H1 (cell line): ENCODE measurements at regions not wholly inside any gene's neighbourhood (a gene's known extent, or its start where the extent isn't known, plus 50 kb on each side); places are given as distances from the start of the nearest gene placed in this dataset.

ENCODE experiments used
- CTCF ChIA-PET: fragments of 300-600 bp; sonication (Branson Sonifier 250); formaldehyde crosslinking; loops from one replicate; lab custom pipeline; 2021; ENCODE audit not compliant: partially characterized antibody; lab: Charles Lee
- POLR2A ChIA-PET: fragments of 300-600 bp; sonication (Branson Sonifier 250); formaldehyde crosslinking; loops from one replicate; lab custom pipeline; 2021; ENCODE audit warnings: inconsistent platforms; ENCODE audit not compliant: partially characterized antibody; lab: Charles Lee
- DNase-seq, 2 experiments: peaks; one replicate each; pipeline versions ENCODE4 v3.0.0 to v3.0.0-alpha.2; 2010 to 2022; ENCODE audit warnings: low spot score in 2 of 2, low read depth in 1 of 2, mixed read lengths in 1 of 2
- FAIRE-seq: peaks from 2 replicates; lab custom pipeline; 2011; peaks lifted over from hg19 to GRCh38; lab: Jason Lieb, UNC
- H2AFZ ChIP-seq: 2 replicates; pipeline ENCODE4 v1.8.1; 2012; ENCODE audit warnings: low read length, inconsistent platforms
- H2AK5ac ChIP-seq: 2 replicates; pipeline ENCODE4 v1.6.1; 2013; ENCODE audit warnings: low read depth, low read length
- H2BK120ac ChIP-seq: replicated peaks from 2 replicates; pipeline ENCODE3; 2013; ENCODE audit warnings: low read depth, low read length, inconsistent platforms
- H2BK12ac ChIP-seq: 2 replicates; pipeline ENCODE4 v1.6.1; 2013; ENCODE audit warnings: low read depth, low read length
- H2BK15ac ChIP-seq: 2 replicates; pipeline ENCODE4 v1.6.1; 2013; ENCODE audit warnings: low read length
- H2BK20ac ChIP-seq: 2 replicates; pipeline ENCODE4 v1.6.1; 2013; ENCODE audit warnings: low read length
- H2BK5ac ChIP-seq: 2 replicates; pipeline ENCODE4 v1.6.1; 2013; ENCODE audit warnings: low read depth, low read length
- H3K14ac ChIP-seq: 2 replicates; pipeline ENCODE4 v1.6.1; 2013; ENCODE audit warnings: inconsistent platforms; ENCODE audit not compliant: insufficient read length
- H3K18ac ChIP-seq: 2 replicates; pipeline ENCODE4 v1.6.1; 2013; ENCODE audit warnings: low read length; ENCODE audit errors: extremely low read depth
- H3K23ac ChIP-seq: 2 replicates; pipeline ENCODE4 v1.6.1; 2013; ENCODE audit warnings: inconsistent platforms; ENCODE audit not compliant: insufficient read length
- H3K23me2 ChIP-seq: 2 replicates; pipeline ENCODE4 v1.6.1; 2013; ENCODE audit warnings: low read depth, low read length
- H3K27ac ChIP-seq: 2 replicates; pipeline ENCODE4 v1.6.1; 2011; ENCODE audit warnings: low read depth, low read length, inconsistent platforms
- H3K27me3 ChIP-seq, 4 experiments: replicated peaks in 1 of 4; 1 replicate in 1 of 4; 2 replicates in 3 of 4; pipeline versions ENCODE4 v1.6.1 to v1.8.1; 2011 to 2013; ENCODE audit warnings: low read length in 3 of 4, mild to moderate bottlenecking in 3 of 4, inconsistent platforms in 2 of 4, mixed read lengths in 2 of 4, moderate library complexity in 1 of 4; ENCODE audit not compliant: control insufficient read depth in 3 of 4, insufficient read depth in 3 of 4; ENCODE audit errors: extremely low read depth in 1 of 4
- H3K36me3 ChIP-seq, 4 experiments: 2 replicates each; pipeline versions ENCODE4 v1.6.1 to v1.8.1; 2011 to 2013; ENCODE audit warnings: mild to moderate bottlenecking in 4 of 4, low read length in 3 of 4, moderate library complexity in 2 of 4, control low read depth in 1 of 4, inconsistent platforms in 1 of 4; ENCODE audit not compliant: insufficient read depth in 4 of 4, control insufficient read depth in 2 of 4
- H3K4ac ChIP-seq: replicated peaks from 2 replicates; pipeline ENCODE3; 2013; ENCODE audit warnings: low read length, low read depth, mixed read lengths, inconsistent platforms; ENCODE audit not compliant: insufficient read length
- H3K4me1 ChIP-seq, 4 experiments: replicated peaks in 1 of 4; 1 replicate in 1 of 4; 2 replicates in 3 of 4; pipeline versions ENCODE4 v1.6.1 to v1.8.1; 2011 to 2013; ENCODE audit warnings: low read length in 3 of 4, inconsistent platforms in 2 of 4, mixed read lengths in 1 of 4; ENCODE audit not compliant: insufficient read depth in 4 of 4, control insufficient read depth in 3 of 4
- H3K4me2 ChIP-seq, 2 experiments: 2 replicates each; pipeline versions ENCODE4 v1.6.1 to v1.8.1; 2011 to 2013; ENCODE audit warnings: low read depth in 2 of 2, low read length in 2 of 2, control low read depth in 1 of 2, inconsistent platforms in 1 of 2, mild to moderate bottlenecking in 1 of 2; ENCODE audit not compliant: insufficient read depth in 1 of 2
- H3K4me3 ChIP-seq, 4 experiments: fragments of 200-600, 300-600 bp in 1 of 4; sonication (generic), shearing (Covaris generic), sonication (Bioruptor Twin) in 1 of 4; 2 replicates each; pipeline versions ENCODE4 v1.5.1 to v1.8.1; 2011 to 2016; ENCODE audit warnings: low read length in 4 of 4, low read depth in 3 of 4, control low read depth in 2 of 4, inconsistent platforms in 2 of 4, mild to moderate bottlenecking in 2 of 4, mixed read lengths in 1 of 4, moderate library complexity in 1 of 4; ENCODE audit not compliant: insufficient read depth in 2 of 4; ENCODE audit errors: extremely low read depth in 1 of 4
- H3K56ac ChIP-seq: replicated peaks from 2 replicates; pipeline ENCODE3; 2013; ENCODE audit warnings: low read depth, mild to moderate bottlenecking, mixed read lengths, low read length, inconsistent platforms; ENCODE audit not compliant: insufficient read length
- H3K79me1 ChIP-seq: 2 replicates; pipeline ENCODE4 v1.6.1; 2013; ENCODE audit warnings: low read depth, low read length, control low read depth
- H3K79me2 ChIP-seq, 2 experiments: 2 replicates each; pipeline versions ENCODE4 v1.6.1 to v1.8.1; 2012 to 2013; ENCODE audit warnings: low read length in 2 of 2, mild to moderate bottlenecking in 2 of 2, inconsistent platforms in 1 of 2; ENCODE audit not compliant: insufficient read depth in 2 of 2, control insufficient read depth in 1 of 2
- H3K9ac ChIP-seq, 4 experiments: replicated peaks in 1 of 4; 1 replicate in 1 of 4; 2 replicates in 3 of 4; pipeline versions ENCODE4 v1.6.1 to v1.8.1; 2011 to 2013; ENCODE audit warnings: low read depth in 3 of 4, low read length in 3 of 4, control low read depth in 2 of 4, mild to moderate bottlenecking in 2 of 4, moderate library complexity in 2 of 4, inconsistent platforms in 1 of 4; ENCODE audit errors: extremely low read depth in 1 of 4
- H3K9me3 ChIP-seq, 2 experiments: 2 replicates each; pipeline versions ENCODE4 v1.6.1 to v1.8.1; 2012 to 2013; ENCODE audit warnings: mild to moderate bottlenecking in 2 of 2, moderate library complexity in 2 of 2, control low read depth in 1 of 2, inconsistent platforms in 1 of 2, low read depth in 1 of 2, low read length in 1 of 2, mixed read lengths in 1 of 2; ENCODE audit not compliant: insufficient read depth in 2 of 2
- H4K20me1 ChIP-seq, 2 experiments: replicated peaks in 1 of 2; 2 replicates each; pipeline versions ENCODE3 to v1.8.1; 2011 to 2013; ENCODE audit warnings: inconsistent platforms in 2 of 2, low read length in 2 of 2, mild to moderate bottlenecking in 1 of 2; ENCODE audit not compliant: insufficient read depth in 2 of 2, control insufficient read depth in 1 of 2
- H4K5ac ChIP-seq: 2 replicates; pipeline ENCODE4 v1.6.1; 2013; ENCODE audit warnings: low read length, low read depth, mixed read lengths, inconsistent platforms; ENCODE audit not compliant: insufficient read length
- H4K8ac ChIP-seq: 2 replicates; pipeline ENCODE4 v1.8.0; 2013; ENCODE audit warnings: mild to moderate bottlenecking, moderate library complexity, low read length, inconsistent platforms; ENCODE audit not compliant: insufficient read depth; ENCODE audit errors: extremely low read depth
- H4K91ac ChIP-seq: replicated peaks from 2 replicates; pipeline ENCODE3; 2013; ENCODE audit warnings: low read length, mixed read lengths, inconsistent platforms; ENCODE audit not compliant: insufficient read length
- CHD7 ChIP-seq: fragments of 300-600 bp; sonication (generic); IDR thresholded peaks from 2 replicates; pipeline ENCODE4 v1.7.1; 2012; ENCODE audit warnings: low read length, moderate library complexity, mild to moderate bottlenecking, inconsistent platforms; ENCODE audit not compliant: insufficient replicate concordance
- SRF ChIP-seq: IDR thresholded peaks from 2 replicates; pipeline ENCODE4 v1.6.1; 2011; ENCODE audit warnings: mild to moderate bottlenecking, low read depth, low read length, moderate library complexity

GRCh38 chrX:39361736-39362135, 560.5 kb downstream of the MID1IP1 start:
- Histone ChIP-seq H3K27me3 (no peaks in the 10 kb centered on the region), H3K23me2 (no peaks in the 10 kb centered on the region; the same call in 1 of the 2 replicates), H3K79me2 (no peaks in the 10 kb centered on the region), H4K20me1 (no peaks in the 10 kb centered on the region), H2BK15ac (no peak overlapping the region), H4K8ac (no peak overlapping the region), H3K79me1 (no peaks in the 10 kb centered on the region), H2AK5ac (no peak overlapping the region), H4K91ac (no peak overlapping the region), H2BK20ac (no peak overlapping the region), H3K14ac (no peak overlapping the region), H2AFZ (no peak overlapping the region), H3K56ac (no peak overlapping the region), H2BK5ac (no peak overlapping the region), H3K36me3 (no peaks in the 10 kb centered on the region), H3K4ac (no peak overlapping the region), H3K4me2 (no peak overlapping the region), H2BK120ac (no peak overlapping the region), H3K9me3 (no peaks in the 10 kb centered on the region), H3K23ac (no peak overlapping the region), H3K27ac (no peak overlapping the region), H3K4me3 (no peak overlapping the region), H4K5ac (no peak overlapping the region), H3K4me1 (no peaks in the 10 kb centered on the region), H2BK12ac (no peak overlapping the region), H3K9ac (no peak overlapping the region), H3K18ac (no peak overlapping the region)
- ChIA-PET POLR2A (no interaction called here), CTCF (no interaction called here)
- FAIRE-seq = no peak
- DNase-seq = no peak
- TF ChIP-seq CHD7 (no peak), SRF (no peak)
